GM08714 (cell line): ENCODE measurements at regions not wholly inside any gene's neighbourhood (a gene's known extent, or its start where the extent isn't known, plus 50 kb on each side); places are given as distances from the start of the nearest gene placed in this dataset.
"Not testable (repeated sequence)": the region's sequence is repeated elsewhere in the genome, so short reads cannot be mapped to it uniquely, and the experiment has no call there.

Source experiments
- H3K4me3 ChIP-seq: fragments of 200-500 bp; sonication (Bioruptor generic); 2 replicates; pipeline ENCODE4 v1.5.1; 2014; ENCODE audit warnings: mild to moderate bottlenecking, low read length, inconsistent platforms
- ZNF274 ChIP-seq: IDR thresholded peaks from 2 replicates; pipeline ENCODE4 v1.6.1; 2012; ENCODE audit warnings: mild to moderate bottlenecking, low read depth, low read length

GRCh38 chr9:117938086-117938485 is 233.9 kb downstream of the TLR4 start:
- TF ChIP-seq ZNF274: no peak

GRCh38 chr9:117938896-117939295 is 234.7 kb downstream of the TLR4 start:
- H3K4me3 ChIP-seq: no peak overlapping the region
- no peak for TF ChIP-seq ZNF274

More at GRCh38 chr9:117938086-117938485, 233.9 kb downstream of the TLR4 start:
- no peak overlapping the region for H3K4me3 ChIP-seq

GRCh38 chr9:117944750-117945149 is 240.5 kb downstream of the TLR4 start:
- H3K4me3 ChIP-seq: not testable (repeated sequence)

GRCh38 chr9:117945286-117945685 is 241.1 kb downstream of the TLR4 start:
- no peak overlapping the region for H3K4me3 ChIP-seq
- no peak for TF ChIP-seq ZNF274

- no peak overlapping the region for H3K4me3 ChIP-seq
- no peak for TF ChIP-seq ZNF274
These were observed 246.9 kb downstream of the TLR4 start for GRCh38 chr9:117951127-117951526.

- TF ChIP-seq ZNF274: no peak
- H3K4me3 ChIP-seq: no peak overlapping the region
These were observed 248.4 kb downstream of the TLR4 start for GRCh38 chr9:117952581-117952980.

- TF ChIP-seq ZNF274: no peak
- H3K4me3 ChIP-seq: no peak overlapping the region
These were observed 253.1 kb downstream of the TLR4 start for GRCh38 chr9:117957267-117957666.

- no peak overlapping the region for H3K4me3 ChIP-seq
- TF ChIP-seq ZNF274: no peak
These were observed 254.5 kb downstream of the TLR4 start for GRCh38 chr9:117958726-117959125.

- no peak for TF ChIP-seq ZNF274
- H3K4me3 ChIP-seq: no peak overlapping the region
These were observed 259.4 kb downstream of the TLR4 start for GRCh38 chr9:117963493-117964090.

GRCh38 chr9:117970276-117971050 is 266.3 kb downstream of the TLR4 start:
- TF ChIP-seq ZNF274: no peak
- H3K4me3 ChIP-seq: no peak overlapping the region

- no peak for TF ChIP-seq ZNF274
- H3K4me3 ChIP-seq: no peak overlapping the region
These were observed 269.9 kb downstream of the TLR4 start for GRCh38 chr9:117974108-117974507.

GRCh38 chr9:117979914-117980313 is 275.7 kb downstream of the TLR4 start:
- TF ChIP-seq ZNF274: no peak
- no peak overlapping the region for H3K4me3 ChIP-seq

- no peak overlapping the region for H3K4me3 ChIP-seq
- TF ChIP-seq ZNF274: no peak
These were observed 283.7 kb downstream of the TLR4 start for GRCh38 chr9:117987945-117988344.

- H3K4me3 ChIP-seq: no peak overlapping the region
- TF ChIP-seq ZNF274: no peak
These were observed 287.8 kb downstream of the TLR4 start for GRCh38 chr9:117992006-117992405.

- H3K4me3 ChIP-seq: no peak overlapping the region
- no peak for TF ChIP-seq ZNF274
These were observed 296.4 kb downstream of the TLR4 start for GRCh38 chr9:118000581-118000980.
